ENCODE measurements at regions not wholly inside any gene's neighbourhood (a gene's known extent, or its start where the extent isn't known, plus 50 kb on each side); places are given as distances from the start of the nearest gene placed in this dataset.

GRCh38 chr6:43970068-43970912 lies 157.0 kb downstream of the MRPL14 start (continued):
- no peak for TF ChIP-seq IRF9 (tag; IDR thresholded peaks at IDR 0.05)
- TF ChIP-seq HMGN3 (IDR thresholded peaks at IDR 0.05; ENCODE audit: borderline replicate concordance, extremely low read depth, insufficient read length, low read depth, low read length), result no peak
- no peak for TF ChIP-seq ILF3 (IDR thresholded peaks at IDR 0.05; ENCODE audit: borderline replicate concordance)
- TF ChIP-seq RFX7 (CRISPR knock-in tag; IDR thresholded peaks at IDR 0.05), result no peak
- TF ChIP-seq ZNF695 (CRISPR knock-in tag; IDR thresholded peaks at IDR 0.05), result 0 out of 2 replicates have a peak, but pooled peaks have one; percentile 5
- no peak for TF ChIP-seq TEAD2 (tag; IDR thresholded peaks at IDR 0.05)
- no peak for TF ChIP-seq ZNF23 (CRISPR knock-in tag; IDR thresholded peaks at IDR 0.05)
- no peak for TF ChIP-seq ZC3H11A (IDR thresholded peaks at IDR 0.05; ENCODE audit: low read depth, low read length)
- no peak for TF ChIP-seq HNRNPLL (IDR thresholded peaks at IDR 0.05; ENCODE audit: low read depth, low read length, poor library complexity, severe bottlenecking)
- no peak for TF ChIP-seq TRIM28 (IDR thresholded peaks at IDR 0.05)
- peak; percentile 4; the same call in 1 of the 2 replicates for TF ChIP-seq JUND (IDR thresholded peaks at IDR 0.05; ENCODE audit: borderline replicate concordance, low read depth, low read length)
- TF ChIP-seq JUND (tag; IDR thresholded peaks at IDR 0.05; ENCODE audit: borderline replicate concordance, low read depth, low read length), result 0 out of 3 replicates have a peak, but pooled peaks have one; percentile 18
- no peak for TF ChIP-seq ZNF324 (CRISPR knock-in tag; IDR thresholded peaks at IDR 0.05)
- TF ChIP-seq ETV1 (tag; conservative IDR thresholded peaks at IDR 0.05; ENCODE audit: low read depth), result 0 out of 2 replicates have a peak, but pooled peaks have one; percentile 23
- no peak for TF ChIP-seq GATAD2B (IDR thresholded peaks at IDR 0.05; ENCODE audit: borderline replicate concordance)
- no peak for TF ChIP-seq ELF2 (CRISPR knock-in tag; IDR thresholded peaks at IDR 0.05)
- TF ChIP-seq PCBP2 (IDR thresholded peaks at IDR 0.05; ENCODE audit: low read depth, low read length, poor library complexity, severe bottlenecking), result no peak
- TF ChIP-seq NEUROD1 (IDR thresholded peaks at IDR 0.05; ENCODE audit: borderline replicate concordance, low read depth, low read length, partially characterized antibody), result no peak
- TF ChIP-seq ZBTB5 (IDR thresholded peaks at IDR 0.05), result no peak
- no peak for TF ChIP-seq CREBBP (IDR thresholded peaks at IDR 0.05; ENCODE audit: low read depth, low read length)
- TF ChIP-seq CHCHD3 (CRISPR knock-in tag; IDR thresholded peaks at IDR 0.05), result no peak
- no peak for TF ChIP-seq ZNF507 (tag; conservative IDR thresholded peaks at IDR 0.05)
- no peak for TF ChIP-seq HNRNPL (IDR thresholded peaks at IDR 0.05; ENCODE audit: low read depth, low read length)
- no peak for TF ChIP-seq NR4A1 (CRISPR knock-in tag; IDR thresholded peaks at IDR 0.05)
- TF ChIP-seq NR4A1 (tag; IDR thresholded peaks at IDR 0.05), result no peak

All from K562 (cell line).